ENCODE measurements at regions not wholly inside any gene's neighbourhood (a gene's known extent, or its start where the extent isn't known, plus 50 kb on each side); places are given as distances from the start of the nearest gene placed in this dataset.

DNA sequence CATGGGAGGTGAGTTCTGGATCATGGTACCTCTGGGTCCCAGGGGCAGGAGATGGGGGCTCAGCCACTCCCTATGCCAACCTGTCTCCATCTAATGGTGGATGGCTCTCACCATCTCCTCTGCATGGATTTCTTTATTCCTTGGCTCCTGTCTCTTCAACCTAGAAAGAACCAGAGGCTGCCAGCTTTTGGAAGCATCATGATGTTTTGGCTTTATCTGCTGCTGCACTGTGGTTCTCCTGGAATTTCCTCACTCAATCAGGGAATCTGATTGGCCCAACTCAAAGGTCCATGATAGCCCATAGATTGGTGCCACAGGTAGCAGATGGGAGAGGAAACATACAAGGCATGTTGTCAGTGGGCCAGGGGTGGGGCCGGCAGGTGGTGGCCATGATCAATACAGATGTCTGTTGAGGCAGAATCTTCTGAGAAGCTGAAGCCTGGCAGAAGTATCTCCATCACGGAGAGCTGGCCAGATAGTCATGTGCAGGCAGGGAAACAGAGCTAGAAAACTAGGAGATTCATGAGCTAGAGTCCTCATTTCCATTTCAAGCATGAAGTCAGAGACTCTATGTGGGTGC is 158.2 kb downstream of the MACROH2A1 start:
- CTCF ChIA-PET: interaction anchor here (1.0 kb wide), 1 partner anchor 11 kb away, joined by 3 read pairs; no protein-coding TSS in a partner anchor
- Histone ChIP-seq H3K36me3 (ENCODE audit: control insufficient read depth, insufficient read depth, low read length) (no peaks in the 10 kb centered on the region), H3K4me3 (ENCODE audit: low read depth, low read length) (no peak overlapping the region), H3K27me3 (ENCODE audit: control insufficient read depth, insufficient read depth, low read length) (no peaks in the 10 kb centered on the region)
- TF ChIP-seq, protein P1, sequence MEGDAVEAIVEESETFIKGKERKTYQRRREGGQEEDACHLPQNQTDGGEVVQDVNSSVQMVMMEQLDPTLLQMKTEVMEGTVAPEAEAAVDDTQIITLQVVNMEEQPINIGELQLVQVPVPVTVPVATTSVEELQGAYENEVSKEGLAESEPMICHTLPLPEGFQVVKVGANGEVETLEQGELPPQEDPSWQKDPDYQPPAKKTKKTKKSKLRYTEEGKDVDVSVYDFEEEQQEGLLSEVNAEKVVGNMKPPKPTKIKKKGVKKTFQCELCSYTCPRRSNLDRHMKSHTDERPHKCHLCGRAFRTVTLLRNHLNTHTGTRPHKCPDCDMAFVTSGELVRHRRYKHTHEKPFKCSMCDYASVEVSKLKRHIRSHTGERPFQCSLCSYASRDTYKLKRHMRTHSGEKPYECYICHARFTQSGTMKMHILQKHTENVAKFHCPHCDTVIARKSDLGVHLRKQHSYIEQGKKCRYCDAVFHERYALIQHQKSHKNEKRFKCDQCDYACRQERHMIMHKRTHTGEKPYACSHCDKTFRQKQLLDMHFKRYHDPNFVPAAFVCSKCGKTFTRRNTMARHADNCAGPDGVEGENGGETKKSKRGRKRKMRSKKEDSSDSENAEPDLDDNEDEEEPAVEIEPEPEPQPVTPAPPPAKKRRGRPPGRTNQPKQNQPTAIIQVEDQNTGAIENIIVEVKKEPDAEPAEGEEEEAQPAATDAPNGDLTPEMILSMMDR (IDR thresholded peaks at IDR 0.05; ENCODE audit: insufficient read depth, low read depth, low read length): no peak
- POLR2A ChIA-PET: no interaction called here
- no peak for DNase-seq (ENCODE audit: low read depth)

DNA sequence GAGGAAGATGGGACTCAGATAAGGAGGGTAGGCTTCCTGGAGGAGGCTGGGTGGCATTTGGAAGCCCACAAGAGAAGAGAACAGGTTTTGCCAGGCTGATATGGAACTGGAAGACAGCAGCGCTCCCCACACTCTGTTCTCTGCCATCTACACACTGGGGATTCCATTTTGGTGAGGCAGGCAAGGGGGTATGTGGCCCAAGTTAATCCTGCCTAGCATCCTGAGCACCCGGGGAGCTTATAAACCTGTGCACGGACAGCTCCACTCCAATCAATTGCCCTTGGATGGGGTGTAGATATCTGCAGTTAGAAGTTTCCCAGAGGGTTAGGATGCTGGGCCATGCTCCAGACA is 158.8 kb downstream of the MACROH2A1 start:
- TF ChIP-seq, protein P1 (IDR thresholded peaks at IDR 0.05; ENCODE audit: insufficient read depth, low read depth, low read length): no peak
- Histone ChIP-seq H3K36me3 (ENCODE audit: control insufficient read depth, insufficient read depth, low read length) (no peaks in the 10 kb centered on the region), H3K27me3 (ENCODE audit: control insufficient read depth, insufficient read depth, low read length) (no peaks in the 10 kb centered on the region), H3K4me3 (ENCODE audit: low read depth, low read length) (no peak overlapping the region)
- POLR2A ChIA-PET: no interaction called here
- CTCF ChIA-PET: no interaction called here
- DNase-seq (ENCODE audit: low read depth): no peak

DNA sequence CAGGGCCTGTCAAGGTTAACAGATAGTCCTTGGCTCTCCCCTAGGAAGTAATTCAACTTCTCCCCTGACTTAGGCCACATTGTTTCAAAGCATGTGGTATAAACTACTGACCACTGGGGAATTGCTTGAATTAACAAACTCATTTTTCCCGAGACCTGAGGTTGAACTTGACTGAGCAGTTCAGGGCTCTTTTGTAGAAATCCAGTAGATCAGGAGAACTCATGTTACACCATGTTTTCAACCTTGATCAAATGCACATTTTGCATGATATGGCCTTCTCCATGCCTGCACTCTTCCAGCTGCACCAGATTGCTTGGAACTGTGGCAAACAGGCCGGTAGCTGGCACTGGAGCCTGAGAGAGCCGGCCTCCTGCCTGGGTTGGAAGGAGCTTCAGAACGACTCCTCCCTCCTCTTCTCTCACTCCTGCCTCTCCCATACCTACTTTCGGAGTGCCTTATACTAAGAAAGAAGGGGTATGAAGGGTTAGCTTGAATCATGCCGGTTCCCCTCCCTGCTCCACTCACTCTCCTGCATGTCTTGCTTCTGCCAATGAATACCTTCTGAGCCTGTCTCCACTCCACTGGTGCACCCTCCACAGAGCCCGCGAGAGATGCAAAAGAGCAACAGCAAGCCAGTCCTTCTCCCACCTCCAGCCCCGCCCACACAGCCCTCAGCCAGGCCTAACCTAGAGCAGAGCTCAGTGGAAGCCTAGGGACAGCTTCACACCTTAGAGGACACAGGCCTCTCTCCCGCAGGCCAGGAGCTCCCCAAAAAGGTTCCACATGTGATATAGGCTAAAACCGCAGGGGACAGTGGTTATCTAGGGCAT is 159.4 kb downstream of the MACROH2A1 start:
- CTCF ChIA-PET: no interaction called here
- POLR2A ChIA-PET: no interaction called here
- Histone ChIP-seq H3K4me3 (ENCODE audit: low read depth, low read length) (no peak overlapping the region), H3K27me3 (ENCODE audit: control insufficient read depth, insufficient read depth, low read length) (no peaks in the 10 kb centered on the region), H3K36me3 (ENCODE audit: control insufficient read depth, insufficient read depth, low read length) (no peaks in the 10 kb centered on the region)
- no peak for DNase-seq (ENCODE audit: low read depth)
- TF ChIP-seq, protein P1 (IDR thresholded peaks at IDR 0.05; ENCODE audit: insufficient read depth, low read depth, low read length): no peak

DNA sequence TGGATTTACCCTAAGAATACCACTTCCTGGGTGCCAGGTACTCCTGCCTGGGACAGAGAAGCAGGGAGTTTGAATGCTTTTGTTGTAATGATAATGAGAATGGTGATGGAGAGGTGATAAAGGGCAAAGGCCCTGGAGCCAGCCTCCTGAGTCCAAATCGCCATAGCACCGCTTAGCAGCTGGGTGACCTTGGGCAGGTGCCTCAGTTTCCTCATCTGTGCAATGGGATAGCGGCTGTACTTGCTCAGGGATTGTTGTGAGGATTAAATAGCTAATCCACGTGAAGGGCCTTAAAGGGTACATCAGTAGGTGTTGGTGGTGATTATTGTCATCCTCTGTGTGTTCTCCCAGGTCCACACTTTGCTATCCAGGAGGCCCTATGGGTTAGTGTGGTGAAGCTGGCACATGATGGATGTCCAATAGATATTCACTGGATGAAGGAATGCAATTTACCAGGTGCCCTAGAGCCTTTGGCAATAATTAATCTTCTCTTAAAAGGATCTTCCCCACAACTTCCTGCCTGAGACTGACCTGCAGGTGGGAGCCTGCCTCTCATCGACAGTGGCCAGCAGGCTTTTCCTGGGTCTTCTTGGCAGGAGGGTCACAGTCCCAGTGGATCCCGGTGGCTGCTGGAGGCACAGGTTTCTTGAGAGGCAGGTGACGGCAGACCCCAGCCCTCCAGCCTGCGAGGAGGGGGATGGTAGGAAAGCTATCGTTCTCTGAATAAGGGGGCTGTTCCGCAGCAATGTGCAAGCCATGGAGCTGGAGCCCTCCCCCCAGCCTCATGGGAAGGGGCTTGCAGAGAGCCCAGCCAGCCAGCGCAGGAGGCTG is 160.2 kb downstream of the MACROH2A1 start:
- TF ChIP-seq, protein P1 (IDR thresholded peaks at IDR 0.05; ENCODE audit: insufficient read depth, low read depth, low read length): no peak
- H3K36me3 ChIP-seq (ENCODE audit: control insufficient read depth, insufficient read depth, low read length): no peaks in the 10 kb centered on the region
- CTCF ChIA-PET: no interaction called here
- H3K27me3 ChIP-seq (ENCODE audit: control insufficient read depth, insufficient read depth, low read length): no peaks in the 10 kb centered on the region
- DNase-seq (ENCODE audit: low read depth): no peak
- H3K4me3 ChIP-seq (ENCODE audit: low read depth, low read length): no peak overlapping the region
- POLR2A ChIA-PET: no interaction called here

DNA sequence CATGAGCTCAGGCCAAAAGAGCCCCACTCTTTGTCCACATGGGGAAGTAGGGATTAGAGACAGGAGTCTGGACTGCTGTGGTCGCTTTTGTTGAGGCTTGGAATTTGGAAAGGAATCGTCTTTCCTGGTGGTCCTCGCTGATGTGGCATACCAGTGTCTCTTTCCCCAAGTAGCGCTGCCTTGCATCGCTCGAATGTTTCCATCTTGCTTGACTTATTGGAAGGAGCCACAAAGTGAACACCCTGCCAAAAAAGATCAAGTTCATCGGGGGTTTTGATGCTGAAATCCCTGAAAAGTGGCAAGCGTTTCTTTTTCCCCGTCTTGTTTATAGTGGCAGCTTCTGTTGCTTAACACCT is 161.3 kb downstream of the MACROH2A1 start:
- TF ChIP-seq, protein P1 (IDR thresholded peaks at IDR 0.05; ENCODE audit: insufficient read depth, low read depth, low read length): no peak
- H3K36me3 ChIP-seq (ENCODE audit: control insufficient read depth, insufficient read depth, low read length): no peaks in the 10 kb centered on the region
- ChIA-PET CTCF (no interaction called here), POLR2A (no interaction called here)
- H3K27me3 ChIP-seq (ENCODE audit: control insufficient read depth, insufficient read depth, low read length): no peaks in the 10 kb centered on the region
- H3K4me3 ChIP-seq (ENCODE audit: low read depth, low read length): no peak overlapping the region
- DNase-seq (ENCODE audit: low read depth): no peak

All from BJ (cell line).